Spleen (tissue), 11 donors: ENCODE measurements at regions not wholly inside any gene's neighbourhood (a gene's known extent, or its start where the extent isn't known, plus 50 kb on each side); places are given as distances from the start of the nearest gene placed in this dataset.

Experiments used
- DNase-seq: peaks from one replicate; pipeline ENCODE4 v3.0.0-alpha.2; 2020
- H3K27ac ChIP-seq, 8 donors: fragments of 200-600 bp; sonication (generic) in 7 of 8; 1 replicate in 4 of 8; 2 replicates in 4 of 8; pipeline versions ENCODE4 v1.5.0 to v1.8.0; 2016 to 2021; ENCODE audit warnings: inconsistent platforms in 4 of 8, mild to moderate bottlenecking in 4 of 8, moderate library complexity in 1 of 8
- H3K27me3 ChIP-seq, 7 donors: fragments of 200-600 bp; sonication (generic) in 6 of 7; replicated peaks in 1 of 7; 1 replicate in 4 of 7; 2 replicates in 3 of 7; pipeline versions ENCODE4 v1.5.0 to v1.8.0; 2016 to 2021; ENCODE audit warnings: inconsistent platforms in 3 of 7, mild to moderate bottlenecking in 1 of 7
- H3K36me3 ChIP-seq, 6 donors: fragments of 200-600 bp; sonication (generic) in 5 of 6; 1 replicate in 4 of 6; 2 replicates in 2 of 6; pipeline versions ENCODE4 v1.5.0 to v1.8.0; 2016 to 2021; ENCODE audit warnings: inconsistent platforms in 2 of 6
- H3K4me1 ChIP-seq, 6 donors: fragments of 200-600 bp; sonication (generic) in 5 of 6; 1 replicate in 3 of 6; 2 replicates in 3 of 6; pipeline versions ENCODE4 v1.5.0 to v1.8.0; 2016 to 2021; ENCODE audit warnings: inconsistent platforms in 3 of 6
- H3K4me3 ChIP-seq, 8 donors: fragments of 200-600 bp; sonication (generic) in 7 of 8; 1 replicate in 4 of 8; 2 replicates in 4 of 8; pipeline versions ENCODE4 v1.5.0 to v1.8.0; 2016 to 2021; ENCODE audit warnings: inconsistent platforms in 4 of 8, mild to moderate bottlenecking in 4 of 8, moderate library complexity in 2 of 8
- H3K9me3 ChIP-seq, 8 donors: fragments of 200-600 bp; sonication (generic) in 7 of 8; 1 replicate in 4 of 8; 2 replicates in 4 of 8; pipeline versions ENCODE4 v1.5.0 to v1.8.0; 2016 to 2021; ENCODE audit warnings: inconsistent platforms in 4 of 8
- CTCF ChIP-seq, 11 experiments: fragments of 200-600 bp in 7 of 11; fragments of 450-650 bp in 4 of 11; sonication (generic) in 4 of 11; IDR thresholded peaks in 8 of 11; conservative IDR thresholded peaks in 3 of 11; 1 replicate in 7 of 11; 2 replicates in 4 of 11; pipeline versions ENCODE4 v1.4.0 to v1.8.0; 2016 to 2021; ENCODE audit warnings: antibody characterized with exemption in 11 of 11, inconsistent platforms in 4 of 11, mild to moderate bottlenecking in 1 of 11
- POLR2A ChIP-seq, 3 donors: fragments of 450-650 bp; IDR thresholded peaks; one replicate each; pipeline ENCODE4 v1.5.1; 2017; ENCODE audit warnings: antibody characterized with exemption in 3 of 3, mild to moderate bottlenecking in 1 of 3
- POLR2AphosphoS5 ChIP-seq, 3 donors: sonication (generic); formaldehyde crosslinking; IDR thresholded peaks; one replicate each; pipeline ENCODE4 v1.5.1; 2017; ENCODE audit warnings: antibody characterized with exemption in 3 of 3
- WGBS, 5 donors: extraction: QIAGEN DNeasy Blood & Tissue Kit in 3 of 5; methylation state at CpG; one replicate each; pipeline versions ENCODE4 v1.1.5 to v1.1.7; 2013 to 2018; 5-methylcytosine and 5-hydroxymethylcytosine counted together
- intact Hi-C: fragments of 100-400 bp; cut with DNase I; formaldehyde crosslinking; loops from one replicate; pipeline ENCODE4 v1.15.0; 2023; ENCODE audit warnings: low total_unique reads
- donor health status: healthy with polysubstance abuse.
- donor health status: DM: no; HTN: no; CAD: no; lungs with moderate emphysema.
- donor health status: DM: no; HTN: no; CAD: no.
- donor health status: Bipolar disorder and iron deficiency.
- donor health status: healthy.
- donor health status: DM: no; HTN: no; CAD: no.
- donor health status: DM: yes; HTN: yes; CAD: no.

- peaks cover 0 to 74% (median 19%) of the 10 kb centered on the region in 7 donors for H3K27me3 ChIP-seq
- H3K4me3 ChIP-seq = no peak overlapping the region
- no peaks in the 10 kb centered on the region for H3K4me1 ChIP-seq
- H3K36me3 ChIP-seq = no peaks in the 10 kb centered on the region
- intact Hi-C loops = no loop called here
- no peak overlapping the region for H3K27ac ChIP-seq
- DNase-seq = peak; percentile 60
- 67 to 77% (median 74%) methylated on average over 42 to 43 of the region's 43 CpGs for WGBS, 5 donors
- H3K9me3 ChIP-seq = no peaks in the 10 kb centered on the region
- TF ChIP-seq POLR2A (IDR thresholded peaks at IDR 0.05) = no peak
- TF ChIP-seq POLR2AphosphoS5 (IDR thresholded peaks at IDR 0.05) = no peak
- TF ChIP-seq CTCF (IDR thresholded peaks at IDR 0.05 in 8 of 11, conservative IDR thresholded peaks at IDR 0.05 in 3 of 11) = no peak
Observed at GRCh38 chr20:63130658-63131577, 85.0 kb downstream of the YTHDF1 start.

DNA sequence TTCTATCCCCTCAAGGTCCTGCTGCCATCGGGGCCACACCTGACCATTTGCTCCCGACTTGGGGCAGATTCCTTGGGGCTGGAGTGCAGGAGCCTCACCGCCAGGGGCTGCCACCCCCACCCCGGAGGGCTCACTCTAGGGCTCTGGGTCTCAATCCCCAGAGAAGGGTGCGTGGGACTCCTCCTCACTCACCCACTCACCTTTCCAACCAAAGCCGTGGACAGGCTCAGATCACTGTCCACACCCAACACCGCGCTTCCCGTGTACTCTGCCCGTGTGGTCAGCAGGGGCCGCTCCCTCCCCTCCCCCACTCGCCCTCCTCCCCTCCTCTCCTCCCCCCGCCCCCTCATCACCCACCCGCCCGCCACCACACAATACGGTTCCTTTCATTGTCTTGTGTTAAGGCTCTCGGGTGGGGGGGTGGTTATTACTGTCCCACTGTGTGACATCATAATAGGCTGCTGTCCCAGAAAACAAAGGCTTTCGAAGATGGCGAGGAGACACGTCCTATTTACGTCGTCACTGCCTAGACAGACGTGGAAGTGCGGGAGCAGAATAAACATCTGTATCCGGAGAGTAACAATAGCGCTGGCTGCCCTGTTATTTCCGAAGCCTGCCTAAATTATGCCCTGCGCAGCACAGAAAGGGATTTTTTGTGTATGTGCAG is 85.8 kb downstream of the YTHDF1 start:
- Histone ChIP-seq H3K9me3 (no peaks in the 10 kb centered on the region), H3K27ac (no peak overlapping the region), H3K36me3 (no peaks in the 10 kb centered on the region), H3K4me1 (no peaks in the 10 kb centered on the region), H3K4me3 (no peak overlapping the region), H3K27me3 (peaks cover 0 to 82% (median 19%) of the 10 kb centered on the region in 7 donors)
- peak; percentile 48 for DNase-seq
- WGBS, 5 donors = 24 to 31% (median 28%) methylated on average over 25 to 28 of the region's 28 CpGs
- TF ChIP-seq POLR2AphosphoS5 (IDR thresholded peaks at IDR 0.05) (no peak), CTCF (IDR thresholded peaks at IDR 0.05 in 8 of 11, conservative IDR thresholded peaks at IDR 0.05 in 3 of 11) (no peak), POLR2A (IDR thresholded peaks at IDR 0.05) (no peak)
- intact Hi-C loops = no loop called here

DNA sequence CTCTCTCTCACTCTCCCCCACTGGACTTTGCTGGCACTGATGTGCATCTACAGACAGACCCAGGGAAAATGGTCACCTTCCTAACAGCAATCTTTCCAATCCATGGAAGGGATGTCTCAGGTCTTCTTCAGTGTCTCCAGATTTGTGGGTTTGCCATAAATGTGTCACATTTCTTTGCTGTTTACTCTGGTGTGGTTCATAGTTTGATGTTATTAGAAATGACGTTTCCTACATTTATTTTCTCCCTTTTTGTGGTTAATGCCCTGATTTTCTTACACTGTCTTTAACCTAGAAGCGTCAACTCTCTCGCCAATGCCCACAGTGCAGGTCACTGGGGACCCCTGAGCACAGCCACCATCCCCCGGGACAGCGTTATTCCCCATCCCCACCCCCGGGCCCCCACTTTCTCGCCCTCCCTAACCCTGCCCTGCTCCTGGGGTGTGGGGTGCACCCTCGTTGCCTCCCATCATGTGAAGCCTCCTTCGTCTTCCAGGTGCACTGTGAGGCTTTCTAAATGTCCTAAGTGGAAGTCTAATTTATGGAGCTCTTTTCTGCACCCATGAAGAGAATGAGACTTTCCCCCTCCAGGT is 86.5 kb downstream of the YTHDF1 start:
- no peaks in the 10 kb centered on the region for H3K4me1 ChIP-seq
- 68 to 82% (median 75%) methylated on average over 9 of the region's 9 CpGs for WGBS, 5 donors
- peak; percentile 22 for DNase-seq
- H3K27me3 ChIP-seq = peaks cover 0 to 89% (median 19%) of the 10 kb centered on the region in 7 donors
- TF ChIP-seq POLR2A (IDR thresholded peaks at IDR 0.05) = no peak
- TF ChIP-seq POLR2AphosphoS5 (IDR thresholded peaks at IDR 0.05) = no peak
- no peak for TF ChIP-seq CTCF (IDR thresholded peaks at IDR 0.05 in 8 of 11, conservative IDR thresholded peaks at IDR 0.05 in 3 of 11)
- H3K9me3 ChIP-seq = no peaks in the 10 kb centered on the region
- intact Hi-C loops = no loop called here
- H3K36me3 ChIP-seq = no peaks in the 10 kb centered on the region
- no peak overlapping the region for H3K27ac ChIP-seq
- no peak overlapping the region for H3K4me3 ChIP-seq

- H3K27ac ChIP-seq = no peak overlapping the region
- TF ChIP-seq POLR2AphosphoS5 (IDR thresholded peaks at IDR 0.05) = no peak
- peak; percentile 43 for DNase-seq
- intact Hi-C loops = no loop called here
- H3K9me3 ChIP-seq = no peaks in the 10 kb centered on the region
- 78 to 89% (median 82%) methylated on average over 17 of the region's 17 CpGs for WGBS, 5 donors
- H3K4me1 ChIP-seq = no peaks in the 10 kb centered on the region
- peaks cover 0 to 94% (median 19%) of the 10 kb centered on the region in 7 donors for H3K27me3 ChIP-seq
- H3K4me3 ChIP-seq = no peak overlapping the region
- H3K36me3 ChIP-seq = no peaks in the 10 kb centered on the region
Observed at GRCh38 chr20:63128956-63129355, 87.0 kb downstream of the YTHDF1 start.
